ENCODE measurements at regions not wholly inside any gene's neighbourhood (a gene's known extent, or its start where the extent isn't known, plus 50 kb on each side); places are given as distances from the start of the nearest gene placed in this dataset.

- H3K9ac ChIP-seq (ENCODE audit: insufficient read length, low read depth) = no peak overlapping the region
- no peaks in the 10 kb centered on the region for H3K9me3 ChIP-seq (ENCODE audit: insufficient read depth, low read length)
- DNase-seq (ENCODE audit: low read depth, low spot score) = no peak
- H3K4me3 ChIP-seq (ENCODE audit: insufficient read length, low read depth) = no peak overlapping the region
- no peaks in the 10 kb centered on the region for H3K4me1 ChIP-seq (ENCODE audit: insufficient read depth, insufficient read length)
- H3K36me3 ChIP-seq (ENCODE audit: insufficient read depth, insufficient read length, low read length) = no peaks in the 10 kb centered on the region
- H3K27me3 ChIP-seq (ENCODE audit: insufficient read depth, insufficient read length) = no peaks in the 10 kb centered on the region
- TF ChIP-seq ZNF274 (IDR thresholded peaks at IDR 0.05; ENCODE audit: low read depth, low read length) (no peak), YY1 (IDR thresholded peaks at IDR 0.05; ENCODE audit: insufficient read depth, insufficient read length) (no peak), SUZ12 (IDR thresholded peaks at IDR 0.05; ENCODE audit: extremely low read depth, insufficient read depth, insufficient read length) (no peak)
Observed at GRCh38 chr7:93039282-93039681, 78.5 kb downstream of the SAMD9 start.

DNA sequence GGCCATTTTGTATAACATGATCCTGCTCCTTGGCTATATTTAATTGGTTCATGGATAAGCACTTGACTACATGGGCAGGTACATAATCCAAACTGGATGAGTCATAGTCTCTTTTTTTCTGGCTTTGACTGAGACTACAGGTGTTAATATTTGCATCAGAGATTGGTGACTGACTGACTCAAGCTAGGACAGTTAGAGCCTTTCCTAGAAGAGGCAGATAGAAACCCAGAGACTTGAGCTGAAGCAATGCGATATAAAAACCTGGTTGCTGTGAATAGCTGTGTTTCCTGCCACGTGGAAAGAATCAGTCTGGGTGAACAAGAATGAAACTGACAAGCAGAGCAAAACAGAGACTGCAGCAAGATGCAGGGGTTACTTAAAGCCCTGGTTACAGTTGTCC is 81.0 kb downstream of the SAMD9 start:
- TF ChIP-seq SUZ12 (IDR thresholded peaks at IDR 0.05; ENCODE audit: extremely low read depth, insufficient read depth, insufficient read length) = no peak
- no peak for TF ChIP-seq YY1 (IDR thresholded peaks at IDR 0.05; ENCODE audit: insufficient read depth, insufficient read length)
- no peak for TF ChIP-seq ZNF274 (IDR thresholded peaks at IDR 0.05; ENCODE audit: low read depth, low read length)
- H3K4me3 ChIP-seq (ENCODE audit: insufficient read length, low read depth) = no peak overlapping the region
- H3K27me3 ChIP-seq (ENCODE audit: insufficient read depth, insufficient read length) = no peaks in the 10 kb centered on the region
- no peak overlapping the region for H3K9ac ChIP-seq (ENCODE audit: insufficient read length, low read depth)
- no peaks in the 10 kb centered on the region for H3K36me3 ChIP-seq (ENCODE audit: insufficient read depth, insufficient read length, low read length)
- H3K9me3 ChIP-seq (ENCODE audit: insufficient read depth, low read length) = 0 out of 2 replicates have a peak, but pooled peaks cover 4% of the 10 kb centered on the region
- H3K4me1 ChIP-seq (ENCODE audit: insufficient read depth, insufficient read length) = no peaks in the 10 kb centered on the region
- DNase-seq (ENCODE audit: low read depth, low spot score) = no peak

DNA sequence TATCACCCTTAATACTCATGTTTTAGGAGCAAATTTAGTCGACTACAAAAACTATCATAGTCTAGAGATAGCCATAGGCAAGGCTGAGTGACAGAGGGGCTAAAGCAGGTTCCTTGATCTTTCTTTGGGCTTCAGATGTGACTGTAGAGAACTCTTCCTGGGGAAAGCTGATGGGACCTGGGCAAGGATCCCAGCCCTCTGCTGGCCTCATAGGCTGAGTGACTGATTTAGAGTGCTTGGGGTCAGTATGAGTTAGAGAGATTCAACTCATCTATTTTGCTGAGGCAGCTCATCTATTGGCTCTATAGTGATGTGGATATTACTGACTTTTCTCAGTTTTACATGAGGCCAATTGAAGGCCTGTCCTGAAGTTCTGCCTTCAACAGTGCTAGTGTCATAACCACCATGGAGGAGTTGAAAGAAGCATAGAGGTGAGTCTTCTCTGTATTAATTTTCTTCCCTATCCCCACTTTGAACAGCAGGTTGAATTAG is 81.6 kb downstream of the SAMD9 start:
- Histone ChIP-seq H3K9ac (ENCODE audit: insufficient read length, low read depth) (no peak overlapping the region), H3K4me3 (ENCODE audit: insufficient read length, low read depth) (no peak overlapping the region), H3K36me3 (ENCODE audit: insufficient read depth, insufficient read length, low read length) (no peaks in the 10 kb centered on the region), H3K27me3 (ENCODE audit: insufficient read depth, insufficient read length) (no peaks in the 10 kb centered on the region), H3K9me3 (ENCODE audit: insufficient read depth, low read length) (0 out of 2 replicates have a peak, but pooled peaks cover 6% of the 10 kb centered on the region), H3K4me1 (ENCODE audit: insufficient read depth, insufficient read length) (no peaks in the 10 kb centered on the region)
- DNase-seq (ENCODE audit: low read depth, low spot score) = no peak
- no peak for TF ChIP-seq SUZ12 (IDR thresholded peaks at IDR 0.05; ENCODE audit: extremely low read depth, insufficient read depth, insufficient read length)
- no peak for TF ChIP-seq ZNF274 (IDR thresholded peaks at IDR 0.05; ENCODE audit: low read depth, low read length)
- no peak for TF ChIP-seq YY1 (IDR thresholded peaks at IDR 0.05; ENCODE audit: insufficient read depth, insufficient read length)

- DNase-seq (ENCODE audit: low read depth, low spot score) = no peak
- no peaks in the 10 kb centered on the region for H3K4me1 ChIP-seq (ENCODE audit: insufficient read depth, insufficient read length)
- H3K9ac ChIP-seq (ENCODE audit: insufficient read length, low read depth) = no peak overlapping the region
- 0 out of 2 replicates have a peak, but pooled peaks cover 6% of the 10 kb centered on the region for H3K9me3 ChIP-seq (ENCODE audit: insufficient read depth, low read length)
- no peaks in the 10 kb centered on the region for H3K27me3 ChIP-seq (ENCODE audit: insufficient read depth, insufficient read length)
- H3K36me3 ChIP-seq (ENCODE audit: insufficient read depth, insufficient read length, low read length) = no peaks in the 10 kb centered on the region
- no peak for TF ChIP-seq SUZ12 (IDR thresholded peaks at IDR 0.05; ENCODE audit: extremely low read depth, insufficient read depth, insufficient read length)
- TF ChIP-seq YY1 (IDR thresholded peaks at IDR 0.05; ENCODE audit: insufficient read depth, insufficient read length) = no peak
- TF ChIP-seq ZNF274 (IDR thresholded peaks at IDR 0.05; ENCODE audit: low read depth, low read length) = no peak
- no peak overlapping the region for H3K4me3 ChIP-seq (ENCODE audit: insufficient read length, low read depth)
Observed at GRCh38 chr7:93031795-93032194, 86.0 kb downstream of the SAMD9 start.

GRCh38 chr7:93030605-93031225 is 87.1 kb downstream of the SAMD9 start:
- Histone ChIP-seq H3K4me3 (ENCODE audit: insufficient read length, low read depth) (no peak overlapping the region), H3K4me1 (ENCODE audit: insufficient read depth, insufficient read length) (no peaks in the 10 kb centered on the region), H3K27me3 (ENCODE audit: insufficient read depth, insufficient read length) (no peaks in the 10 kb centered on the region), H3K9me3 (ENCODE audit: insufficient read depth, low read length) (0 out of 2 replicates have a peak, but pooled peaks cover 6% of the 10 kb centered on the region), H3K9ac (ENCODE audit: insufficient read length, low read depth) (no peak overlapping the region), H3K36me3 (ENCODE audit: insufficient read depth, insufficient read length, low read length) (no peaks in the 10 kb centered on the region)
- TF ChIP-seq YY1 (IDR thresholded peaks at IDR 0.05; ENCODE audit: insufficient read depth, insufficient read length) (no peak), ZNF274 (IDR thresholded peaks at IDR 0.05; ENCODE audit: low read depth, low read length) (no peak), SUZ12 (IDR thresholded peaks at IDR 0.05; ENCODE audit: extremely low read depth, insufficient read depth, insufficient read length) (no peak)
- no peak for DNase-seq (ENCODE audit: low read depth, low spot score)

- Histone ChIP-seq H3K9me3 (ENCODE audit: insufficient read depth, low read length) (0 out of 2 replicates have a peak, but pooled peaks cover 6% of the 10 kb centered on the region), H3K36me3 (ENCODE audit: insufficient read depth, insufficient read length, low read length) (no peaks in the 10 kb centered on the region), H3K4me1 (ENCODE audit: insufficient read depth, insufficient read length) (no peaks in the 10 kb centered on the region), H3K9ac (ENCODE audit: insufficient read length, low read depth) (no peak overlapping the region), H3K4me3 (ENCODE audit: insufficient read length, low read depth) (no peak overlapping the region), H3K27me3 (ENCODE audit: insufficient read depth, insufficient read length) (no peaks in the 10 kb centered on the region)
- DNase-seq (ENCODE audit: low read depth, low spot score) = no peak
- TF ChIP-seq YY1 (IDR thresholded peaks at IDR 0.05; ENCODE audit: insufficient read depth, insufficient read length) = no peak
- TF ChIP-seq ZNF274 (IDR thresholded peaks at IDR 0.05; ENCODE audit: low read depth, low read length) = no peak
- no peak for TF ChIP-seq SUZ12 (IDR thresholded peaks at IDR 0.05; ENCODE audit: extremely low read depth, insufficient read depth, insufficient read length)
Observed at GRCh38 chr7:93029056-93029455, 88.7 kb downstream of the SAMD9 start.

GRCh38 chr7:93028610-93029009 is 89.2 kb downstream of the SAMD9 start:
- H3K27me3 ChIP-seq (ENCODE audit: insufficient read depth, insufficient read length) = no peaks in the 10 kb centered on the region
- no peaks in the 10 kb centered on the region for H3K4me1 ChIP-seq (ENCODE audit: insufficient read depth, insufficient read length)
- H3K36me3 ChIP-seq (ENCODE audit: insufficient read depth, insufficient read length, low read length) = no peaks in the 10 kb centered on the region
- no peak overlapping the region for H3K4me3 ChIP-seq (ENCODE audit: insufficient read length, low read depth)
- no peak for DNase-seq (ENCODE audit: low read depth, low spot score)
- no peak for TF ChIP-seq SUZ12 (IDR thresholded peaks at IDR 0.05; ENCODE audit: extremely low read depth, insufficient read depth, insufficient read length)
- no peak for TF ChIP-seq YY1 (IDR thresholded peaks at IDR 0.05; ENCODE audit: insufficient read depth, insufficient read length)
- no peak for TF ChIP-seq ZNF274 (IDR thresholded peaks at IDR 0.05; ENCODE audit: low read depth, low read length)
- 0 out of 2 replicates have a peak, but pooled peaks cover 6% of the 10 kb centered on the region for H3K9me3 ChIP-seq (ENCODE audit: insufficient read depth, low read length)
- H3K9ac ChIP-seq (ENCODE audit: insufficient read length, low read depth) = no peak overlapping the region
